Cardiac muscle cell (in vitro differentiated cells and primary cell): ENCODE measurements at regions not wholly inside any gene's neighbourhood (a gene's known extent, or its start where the extent isn't known, plus 50 kb on each side); places are given as distances from the start of the nearest gene placed in this dataset.

Source experiments
- DNase-seq, 2 donors: peaks; one replicate each; pipeline versions ENCODE4 v3.0.0 to v3.0.0-alpha.2; 2010 to 2017; ENCODE audit warnings: low read depth in 1 of 2, low spot score in 1 of 2
- H3K27ac ChIP-seq: fragments of 200-600 bp; sonication (generic); 2 replicates; pipeline ENCODE4 v1.5.1; 2016
- H3K27me3 ChIP-seq: fragments of 200-600 bp; sonication (generic); 2 replicates; pipeline ENCODE4 v1.6.0; 2016; ENCODE audit warnings: control low read depth
- H3K36me3 ChIP-seq: fragments of 200-600 bp; sonication (generic); 2 replicates; pipeline ENCODE4 v1.5.1; 2016; ENCODE audit warnings: control low read depth
- H3K4me1 ChIP-seq: fragments of 200-600 bp; sonication (generic); 2 replicates; pipeline ENCODE4 v1.8.1; 2017; ENCODE audit warnings: low read depth, mild to moderate bottlenecking, mixed run types
- H3K4me3 ChIP-seq: fragments of 200-600 bp; sonication (generic); 2 replicates; pipeline ENCODE4 v1.5.1; 2016; ENCODE audit warnings: mild to moderate bottlenecking
- H3K9me3 ChIP-seq: fragments of 200-600 bp; sonication (generic); 2 replicates; pipeline ENCODE4 v1.5.1; 2017; ENCODE audit warnings: low read depth, mild to moderate bottlenecking, control low read depth
- CTCF ChIP-seq: IDR thresholded peaks from 2 replicates; pipeline ENCODE4 v1.5.1; 2012; ENCODE audit warnings: low read depth, mild to moderate bottlenecking, low read length

- Histone ChIP-seq H3K9me3 (no peaks in the 10 kb centered on the region), H3K27ac (no peak overlapping the region), H3K4me3 (no peak overlapping the region), H3K4me1 (no peaks in the 10 kb centered on the region), H3K27me3 (no peaks in the 10 kb centered on the region), H3K36me3 (no peaks in the 10 kb centered on the region)
- peak in 1 of 2 donors; percentile 67 for DNase-seq
- no peak for TF ChIP-seq CTCF
Observed at GRCh38 chr13:47480121-47480520, 521.0 kb downstream of the SUCLA2 start.

- Histone ChIP-seq H3K9me3 (no peaks in the 10 kb centered on the region), H3K4me1 (no peaks in the 10 kb centered on the region), H3K36me3 (no peaks in the 10 kb centered on the region), H3K4me3 (no peak overlapping the region), H3K27ac (no peak overlapping the region), H3K27me3 (no peaks in the 10 kb centered on the region)
- TF ChIP-seq CTCF: no peak
- no peak for DNase-seq
Observed at GRCh38 chr13:47478985-47479384, 522.1 kb downstream of the SUCLA2 start.

- Histone ChIP-seq H3K36me3 (no peaks in the 10 kb centered on the region), H3K4me1 (no peaks in the 10 kb centered on the region), H3K27me3 (no peaks in the 10 kb centered on the region), H3K27ac (no peak overlapping the region), H3K4me3 (no peak overlapping the region), H3K9me3 (no peaks in the 10 kb centered on the region)
- no peak for TF ChIP-seq CTCF
- no peak for DNase-seq
Observed at GRCh38 chr13:47475441-47475948, 525.6 kb downstream of the SUCLA2 start.

GRCh38 chr13:47474839-47475238 lies 526.2 kb downstream of the SUCLA2 start:
- Histone ChIP-seq H3K36me3 (no peaks in the 10 kb centered on the region), H3K27ac (no peak overlapping the region)

GRCh38 chr13:47474326-47474725 lies 526.7 kb downstream of the SUCLA2 start:
- H3K36me3 ChIP-seq: no peaks in the 10 kb centered on the region
- no peaks in the 10 kb centered on the region for H3K4me1 ChIP-seq
- H3K9me3 ChIP-seq: no peaks in the 10 kb centered on the region
- no peaks in the 10 kb centered on the region for H3K27me3 ChIP-seq
- no peak for DNase-seq
- TF ChIP-seq CTCF: no peak
- no peak overlapping the region for H3K4me3 ChIP-seq
- no peak overlapping the region for H3K27ac ChIP-seq

More at GRCh38 chr13:47474839-47475238, 526.2 kb downstream of the SUCLA2 start:
- TF ChIP-seq CTCF: no peak
- H3K4me3 ChIP-seq: no peak overlapping the region
- no peaks in the 10 kb centered on the region for H3K27me3 ChIP-seq
- no peaks in the 10 kb centered on the region for H3K9me3 ChIP-seq
- DNase-seq: no peak
- H3K4me1 ChIP-seq: no peaks in the 10 kb centered on the region

- Histone ChIP-seq H3K4me1 (no peaks in the 10 kb centered on the region), H3K27ac (no peak overlapping the region), H3K9me3 (no peaks in the 10 kb centered on the region), H3K4me3 (no peak overlapping the region), H3K27me3 (no peaks in the 10 kb centered on the region), H3K36me3 (no peaks in the 10 kb centered on the region)
- TF ChIP-seq CTCF: no peak
- DNase-seq: no peak
Observed at GRCh38 chr13:47472516-47472915, 528.6 kb downstream of the SUCLA2 start.
